ENCODE measurements at regions not wholly inside any gene's neighbourhood (a gene's known extent, or its start where the extent isn't known, plus 50 kb on each side); places are given as distances from the start of the nearest gene placed in this dataset.

GRCh38 chr1:116853680-116854402 lies 55.9 kb upstream of the PTGFRN start:
- FAIRE-seq (no peak), ATAC-seq (peak; percentile 99), DNase-seq (ENCODE audit: low read depth in 1 of 2, low spot score in 1 of 2) (peak; percentile 69 to 82)
- peak overlapping the region; percentile 75 to 86 for H3K27ac ChIP-seq
- WGBS (ENCODE audit: missing lambda C conversion rate), result 3% methylated on average over 4 of the region's 4 CpGs
- ChIA-PET POLR2A (interaction anchor here (0.6 kb wide), 1 partner anchor 63 kb away, joined by 3 read pairs; no protein-coding TSS in a partner anchor), CTCF (interaction anchor here (0.6 to 1.3 kb wide), 7 partner anchors 12 to 117 kb away, joined by 3 to 4 read pairs (median 3); no protein-coding TSS in a partner anchor)
- TF ChIP-seq MAFK (IDR thresholded peaks at IDR 0.05; ENCODE audit: partially characterized antibody), result peak; percentile 83
- TF ChIP-seq NPAS2 (CRISPR knock-in tag; IDR thresholded peaks at IDR 0.05; ENCODE audit: borderline replicate concordance), result no peak
- no peak for TF ChIP-seq RFX5 (IDR thresholded peaks at IDR 0.05)
- TF ChIP-seq GATA3 (IDR thresholded peaks at IDR 0.05; ENCODE audit: borderline replicate concordance), result peak; percentile 34; the same call in 1 of the 2 replicates
- no peak for TF ChIP-seq HEYL (CRISPR knock-in tag; IDR thresholded peaks at IDR 0.05)
- peak in 1 of 2 experiments; percentile 6; a peak in 1 of 4 replicates for TF ChIP-seq CEBPB (IDR thresholded peaks at IDR 0.05)
- no peak for TF ChIP-seq FOSB (CRISPR knock-in tag; IDR thresholded peaks at IDR 0.05)
- TF ChIP-seq EHMT2 (IDR thresholded peaks at IDR 0.05; ENCODE audit: low read depth), result no peak
- peak; percentile 62 for TF ChIP-seq JUNB (IDR thresholded peaks at IDR 0.05)
- peak; percentile 71 for TF ChIP-seq FOSL2 (IDR thresholded peaks at IDR 0.05)
- TF ChIP-seq FOSL2 (CRISPR knock-in tag; IDR thresholded peaks at IDR 0.05), result peak; percentile 85
- TF ChIP-seq MAX (IDR thresholded peaks at IDR 0.05), result peak; percentile 19; the same call in 1 of the 2 replicates
- TF ChIP-seq POLR2AphosphoS2 (conservative IDR thresholded peaks at IDR 0.05; ENCODE audit: low read length), result no peak
- TF ChIP-seq HMGXB4 (CRISPR knock-in tag; IDR thresholded peaks at IDR 0.05; ENCODE audit: borderline replicate concordance), result no peak
- TF ChIP-seq RAD21 (conservative IDR thresholded peaks at IDR 0.05 in 1 of 2, IDR thresholded peaks at IDR 0.05 in 1 of 2), result peak in 1 of 2 experiments; percentile 35; a peak in 2 of 5 replicates
- no peak for TF ChIP-seq HDAC2 (IDR thresholded peaks at IDR 0.05)
- TF ChIP-seq CHD2 (IDR thresholded peaks at IDR 0.05; ENCODE audit: low read length, partially characterized antibody), result no peak
- no peak for TF ChIP-seq MAZ (IDR thresholded peaks at IDR 0.05; ENCODE audit: borderline replicate concordance, low read depth, low read length)
- 0 out of 5 replicates have a peak, but pooled peaks of 1 of the 2 experiments have one; percentile 20 for TF ChIP-seq JUN (IDR thresholded peaks at IDR 0.05)
- H3K4me1 ChIP-seq, result peaks cover 35% of the 10 kb centered on the region
- 0 out of 3 replicates have a peak overlapping the region, but pooled peaks have one; percentile 6 for H3K4me3 ChIP-seq
- H3K4me2 ChIP-seq, result peak overlapping the region; percentile 82
- no peaks in the 10 kb centered on the region for H3K9me3 ChIP-seq

GRCh38 chr1:116854403-116854690 lies 55.4 kb upstream of the PTGFRN start:
- H3K4me1 ChIP-seq, result peaks cover 35% of the 10 kb centered on the region
- POLR2A ChIA-PET, result interaction anchor here (0.6 kb wide), 1 partner anchor 62 kb away, joined by 3 read pairs; no protein-coding TSS in a partner anchor
- WGBS (ENCODE audit: missing lambda C conversion rate), result 77% methylated on average over 2 of the region's 2 CpGs
- H3K27ac ChIP-seq, result peak overlapping the region; percentile 75 to 86
- peak in 1 of 2 experiments; percentile 49; a peak in 2 of 6 replicates for ATAC-seq
- H3K4me2 ChIP-seq, result peak overlapping the region; percentile 82
- FAIRE-seq, result no peak
- H3K4me3 ChIP-seq, result no peak overlapping the region
- no peak for DNase-seq (ENCODE audit: low read depth in 1 of 2, low spot score in 1 of 2)
- H3K9me3 ChIP-seq, result no peaks in the 10 kb centered on the region
- CTCF ChIA-PET, result interaction anchor here (0.6 to 1.5 kb wide), 6 partner anchors 13 to 194 kb away, joined by 3 to 4 read pairs (median 3); no protein-coding TSS in a partner anchor
- TF ChIP-seq RAD21 (conservative IDR thresholded peaks at IDR 0.05 in 1 of 2, IDR thresholded peaks at IDR 0.05 in 1 of 2), result peak; percentile 18 to 32; a peak in 4 of 5 replicates
- TF ChIP-seq SMC3 (IDR thresholded peaks at IDR 0.05), result peak; percentile 55; the same call in 2 of the 3 replicates
- peak; percentile 42; the same call in 1 of the 3 replicates for TF ChIP-seq CTCF (IDR thresholded peaks at IDR 0.05)
- TF ChIP-seq CBX2 (IDR thresholded peaks at IDR 0.05; ENCODE audit: borderline replicate concordance, low read depth), result no peak
- TF ChIP-seq CHD4 (IDR thresholded peaks at IDR 0.05; ENCODE audit: borderline replicate concordance), result no peak

Data from A549 (cell line).